ENCODE measurements at regions not wholly inside any gene's neighbourhood (a gene's known extent, or its start where the extent isn't known, plus 50 kb on each side); places are given as distances from the start of the nearest gene placed in this dataset.
"Not testable (repeated sequence)": the region's sequence is repeated elsewhere in the genome, so short reads cannot be mapped to it uniquely, and the experiment has no call there.

DNA sequence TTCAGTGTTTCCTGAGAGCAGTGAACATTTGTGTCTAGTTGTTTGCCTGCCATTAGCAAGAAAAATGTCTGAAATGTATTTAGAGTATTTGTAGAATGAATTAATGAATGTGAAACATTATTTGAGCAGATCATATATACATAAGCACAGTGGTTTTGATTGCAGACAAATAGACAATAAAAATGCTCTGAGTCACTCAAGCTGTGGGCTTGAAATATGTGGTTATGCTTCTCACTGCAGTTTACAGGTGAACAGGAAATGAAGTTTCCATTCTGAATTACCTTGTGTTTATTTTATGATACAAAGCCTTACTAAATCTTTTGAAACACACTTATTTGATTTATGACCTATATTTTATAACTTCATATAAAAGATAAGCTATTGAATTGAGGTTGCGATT lies 827.7 kb downstream of the TMTC2 start:
- no peak for DNase-seq (ENCODE audit: low spot score)
- H3K4ac ChIP-seq (ENCODE audit: low read length), result no peak overlapping the region
- H4K8ac ChIP-seq (ENCODE audit: low read depth, low read length), result no peak overlapping the region
- no peaks in the 10 kb centered on the region for H3K4me1 ChIP-seq (ENCODE audit: control insufficient read depth in 2 of 2, insufficient read depth in 1 of 2, low read depth in 1 of 2, low read length in 2 of 2)
- H3K36me3 ChIP-seq (replicated peaks in 1 of 2; ENCODE audit: control insufficient read depth in 2 of 2, insufficient read depth in 2 of 2, low read length in 2 of 2), result no peaks in the 10 kb centered on the region
- H3K9ac ChIP-seq (ENCODE audit: low read depth, low read length, poor library complexity), result no peak overlapping the region
- no peaks in the 10 kb centered on the region for H3K27me3 ChIP-seq (ENCODE audit: control insufficient read depth in 3 of 3, insufficient read depth in 3 of 3, low read depth in 1 of 3, low read length in 3 of 3)
- H2BK15ac ChIP-seq (ENCODE audit: low read length), result no peak overlapping the region
- H2BK5ac ChIP-seq (ENCODE audit: low read length), result no peak overlapping the region
- no peak overlapping the region for H3K14ac ChIP-seq (ENCODE audit: low read length)
- H3K23ac ChIP-seq (ENCODE audit: low read depth, low read length, poor library complexity), result no peak overlapping the region
- H3K27ac ChIP-seq (replicated peaks; ENCODE audit: low read length), result no peak overlapping the region
- no peak overlapping the region for H3K4me3 ChIP-seq (ENCODE audit: low read length in 2 of 2)
- no peak overlapping the region for H2BK12ac ChIP-seq (ENCODE audit: low read length)
- H3K79me1 ChIP-seq (ENCODE audit: low read depth, low read length), result no peaks in the 10 kb centered on the region
- H3K4me2 ChIP-seq (ENCODE audit: insufficient read depth, low read length, poor library complexity, severe bottlenecking), result no peak overlapping the region
- H4K91ac ChIP-seq (ENCODE audit: low read depth, low read length, poor library complexity), result no peak overlapping the region
- no CpG with 5 or more reads among the region's 1 CpG for WGBS, 2 donors (ENCODE audit: extremely low coverage in 2 of 2, insufficient read length in 2 of 2, insufficient replicate concordance in 1 of 2)
- H3K9me3 ChIP-seq (replicated peaks in 1 of 2; ENCODE audit: control insufficient read depth in 2 of 2, insufficient read depth in 1 of 2, low read depth in 1 of 2, low read length in 2 of 2), result no peaks in the 10 kb centered on the region
- H2AK5ac ChIP-seq (ENCODE audit: low read depth, low read length), result no peak overlapping the region
- H3K18ac ChIP-seq (ENCODE audit: low read length), result no peak overlapping the region
- H2BK120ac ChIP-seq (ENCODE audit: low read depth, low read length), result no peak overlapping the region
- no peak overlapping the region for H2AFZ ChIP-seq (ENCODE audit: low read length)

DNA sequence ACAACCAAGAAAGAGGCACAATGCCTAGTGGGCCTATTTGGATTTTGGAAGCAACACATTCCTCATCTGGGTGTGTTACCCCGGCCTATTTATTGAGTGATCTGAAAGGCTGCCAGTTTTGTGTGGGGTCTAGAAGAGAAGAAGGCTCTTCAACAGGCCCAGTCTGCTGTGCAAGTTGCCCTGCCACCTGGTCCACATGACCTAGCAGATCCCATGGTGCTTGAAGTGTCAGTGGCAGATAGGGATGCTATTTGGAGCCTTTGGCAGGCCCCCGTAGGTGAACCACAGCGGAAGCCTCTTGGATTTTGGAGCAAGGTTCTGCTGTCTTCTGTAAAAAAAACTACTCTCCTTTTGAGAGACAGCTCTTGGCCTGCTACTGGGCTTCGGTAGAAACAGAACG lies 820.1 kb downstream of the TMTC2 start:
- Histone ChIP-seq H3K14ac (ENCODE audit: low read length) (no peak overlapping the region), H3K9me3 (replicated peaks in 1 of 2; ENCODE audit: control insufficient read depth in 2 of 2, insufficient read depth in 1 of 2, low read depth in 1 of 2, low read length in 2 of 2) (no peaks in the 10 kb centered on the region), H3K4me1 (ENCODE audit: control insufficient read depth in 2 of 2, insufficient read depth in 1 of 2, low read depth in 1 of 2, low read length in 2 of 2) (no peaks in the 10 kb centered on the region), H4K91ac (ENCODE audit: low read depth, low read length, poor library complexity) (no peak overlapping the region), H3K79me1 (ENCODE audit: low read depth, low read length) (no peaks in the 10 kb centered on the region), H2BK120ac (ENCODE audit: low read depth, low read length) (no peak overlapping the region), H2BK5ac (ENCODE audit: low read length) (no peak overlapping the region), H3K18ac (ENCODE audit: low read length) (no peak overlapping the region), H2AK5ac (ENCODE audit: low read depth, low read length) (no peak overlapping the region), H3K4ac (ENCODE audit: low read length) (no peak overlapping the region), H3K27me3 (ENCODE audit: control insufficient read depth in 3 of 3, insufficient read depth in 3 of 3, low read depth in 1 of 3, low read length in 3 of 3) (no peaks in the 10 kb centered on the region), H3K27ac (replicated peaks; ENCODE audit: low read length) (no peak overlapping the region), H3K4me3 (ENCODE audit: low read length in 2 of 2) (no peak overlapping the region), H2BK15ac (ENCODE audit: low read length) (no peak overlapping the region), H3K9ac (ENCODE audit: low read depth, low read length, poor library complexity) (no peak overlapping the region), H2BK12ac (ENCODE audit: low read length) (no peak overlapping the region), H2AFZ (ENCODE audit: low read length) (no peak overlapping the region), H3K36me3 (replicated peaks in 1 of 2; ENCODE audit: control insufficient read depth in 2 of 2, insufficient read depth in 2 of 2, low read length in 2 of 2) (no peaks in the 10 kb centered on the region), H4K8ac (ENCODE audit: low read depth, low read length) (no peak overlapping the region), H3K4me2 (ENCODE audit: insufficient read depth, low read length, poor library complexity, severe bottlenecking) (no peak overlapping the region), H3K23ac (ENCODE audit: low read depth, low read length, poor library complexity) (no peak overlapping the region)
- WGBS, 2 donors (ENCODE audit: extremely low coverage in 2 of 2, insufficient read length in 2 of 2, insufficient replicate concordance in 1 of 2), result no CpG with 5 or more reads among the region's 5 CpGs
- no peak for DNase-seq (ENCODE audit: low spot score)

DNA sequence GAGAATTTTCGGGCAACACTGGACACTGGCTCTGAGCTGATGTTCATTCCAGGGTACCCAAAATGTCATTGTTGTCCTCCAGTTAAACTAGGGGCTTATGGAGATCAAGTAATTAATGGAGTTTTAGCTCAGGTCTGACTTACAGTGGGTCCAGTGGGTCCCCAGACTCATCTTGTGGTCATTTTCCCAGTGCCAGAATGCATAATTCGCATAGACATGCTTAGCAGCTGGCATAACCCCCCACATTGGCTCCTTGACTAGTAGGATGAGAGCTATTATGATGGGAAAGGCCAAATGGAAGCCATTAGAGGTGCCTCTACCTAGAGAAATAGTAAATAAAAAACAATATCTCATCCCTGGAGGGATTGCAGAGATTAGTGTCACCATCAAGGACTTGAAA lies 818.9 kb downstream of the TMTC2 start:
- Histone ChIP-seq H2BK5ac (ENCODE audit: low read length) (no peak overlapping the region), H3K23ac (ENCODE audit: low read depth, low read length, poor library complexity) (no peak overlapping the region), H3K4ac (ENCODE audit: low read length) (no peak overlapping the region), H3K4me3 (ENCODE audit: low read length in 2 of 2) (no peak overlapping the region), H3K36me3 (replicated peaks in 1 of 2; ENCODE audit: control insufficient read depth in 2 of 2, insufficient read depth in 2 of 2, low read length in 2 of 2) (no peaks in the 10 kb centered on the region), H3K4me2 (ENCODE audit: insufficient read depth, low read length, poor library complexity, severe bottlenecking) (no peak overlapping the region), H2AK5ac (ENCODE audit: low read depth, low read length) (no peak overlapping the region), H2BK12ac (ENCODE audit: low read length) (no peak overlapping the region), H4K8ac (ENCODE audit: low read depth, low read length) (no peak overlapping the region), H3K4me1 (ENCODE audit: control insufficient read depth in 2 of 2, insufficient read depth in 1 of 2, low read depth in 1 of 2, low read length in 2 of 2) (no peaks in the 10 kb centered on the region), H3K14ac (ENCODE audit: low read length) (no peak overlapping the region), H3K27me3 (ENCODE audit: control insufficient read depth in 3 of 3, insufficient read depth in 3 of 3, low read depth in 1 of 3, low read length in 3 of 3) (no peaks in the 10 kb centered on the region), H4K91ac (ENCODE audit: low read depth, low read length, poor library complexity) (no peak overlapping the region), H3K27ac (replicated peaks; ENCODE audit: low read length) (no peak overlapping the region), H2BK15ac (ENCODE audit: low read length) (no peak overlapping the region), H2AFZ (ENCODE audit: low read length) (no peak overlapping the region), H3K9me3 (replicated peaks in 1 of 2; ENCODE audit: control insufficient read depth in 2 of 2, insufficient read depth in 1 of 2, low read depth in 1 of 2, low read length in 2 of 2) (peaks cover 0 to 3% of the 10 kb centered on the region in 2 donors), H3K18ac (ENCODE audit: low read length) (no peak overlapping the region), H2BK120ac (ENCODE audit: low read depth, low read length) (no peak overlapping the region), H3K9ac (ENCODE audit: low read depth, low read length, poor library complexity) (no peak overlapping the region), H3K79me1 (ENCODE audit: low read depth, low read length) (no peaks in the 10 kb centered on the region)
- WGBS, 2 donors (ENCODE audit: extremely low coverage in 2 of 2, insufficient read length in 2 of 2, insufficient replicate concordance in 1 of 2), result no CpG with 5 or more reads among the region's 2 CpGs
- no peak for DNase-seq (ENCODE audit: low spot score)

DNA sequence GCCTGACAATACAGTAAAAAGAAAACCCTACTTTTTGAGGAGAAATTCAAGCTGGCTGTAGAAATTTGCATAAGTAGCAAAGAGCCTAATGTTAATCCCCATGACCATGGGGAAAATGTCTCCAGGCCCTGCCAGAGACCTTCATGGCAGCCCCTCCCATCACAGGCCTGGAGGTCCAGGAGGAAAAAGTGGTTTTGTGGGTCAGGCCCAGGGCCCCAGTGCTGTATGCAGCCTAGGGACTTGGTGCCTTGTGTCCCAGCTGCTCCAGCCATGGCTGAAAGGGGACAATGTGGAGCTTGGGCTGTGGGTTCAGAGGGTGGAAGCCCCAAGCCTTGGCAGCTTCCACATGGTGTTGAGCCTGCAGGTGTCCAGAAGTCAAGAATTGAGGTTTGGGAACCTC lies 813.2 kb downstream of the TMTC2 start:
- not testable (repeated sequence) for DNase-seq (ENCODE audit: low spot score); H2BK5ac ChIP-seq (ENCODE audit: low read length); H2AK5ac ChIP-seq (ENCODE audit: low read depth, low read length); H3K79me1 ChIP-seq (ENCODE audit: low read depth, low read length); H3K4me2 ChIP-seq (ENCODE audit: insufficient read depth, low read length, poor library complexity, severe bottlenecking); H2BK15ac ChIP-seq (ENCODE audit: low read length); H3K27ac ChIP-seq (replicated peaks; ENCODE audit: low read length); H2BK12ac ChIP-seq (ENCODE audit: low read length); H2AFZ ChIP-seq (ENCODE audit: low read length); H3K27me3 ChIP-seq (ENCODE audit: control insufficient read depth in 3 of 3, insufficient read depth in 3 of 3, low read depth in 1 of 3, low read length in 3 of 3); H3K4me3 ChIP-seq (ENCODE audit: low read length in 2 of 2); H3K36me3 ChIP-seq (replicated peaks in 1 of 2; ENCODE audit: control insufficient read depth in 2 of 2, insufficient read depth in 2 of 2, low read length in 2 of 2); H3K9ac ChIP-seq (ENCODE audit: low read depth, low read length, poor library complexity); H3K14ac ChIP-seq (ENCODE audit: low read length); H3K18ac ChIP-seq (ENCODE audit: low read length); H4K8ac ChIP-seq (ENCODE audit: low read depth, low read length); H3K4ac ChIP-seq (ENCODE audit: low read length); H2BK120ac ChIP-seq (ENCODE audit: low read depth, low read length); H3K23ac ChIP-seq (ENCODE audit: low read depth, low read length, poor library complexity); H3K9me3 ChIP-seq (replicated peaks in 1 of 2; ENCODE audit: control insufficient read depth in 2 of 2, insufficient read depth in 1 of 2, low read depth in 1 of 2, low read length in 2 of 2); H4K91ac ChIP-seq (ENCODE audit: low read depth, low read length, poor library complexity); H3K4me1 ChIP-seq (ENCODE audit: control insufficient read depth in 2 of 2, insufficient read depth in 1 of 2, low read depth in 1 of 2, low read length in 2 of 2)

All from neuronal stem cell (in vitro differentiated cells).